CD4-positive, alpha-beta T cell (primary cell): ENCODE measurements at regions not wholly inside any gene's neighbourhood (a gene's known extent, or its start where the extent isn't known, plus 50 kb on each side); places are given as distances from the start of the nearest gene placed in this dataset.

ENCODE experiments used
- ATAC-seq: fragments of 200-7000 bp; cut with Tn5 transposase; one replicate; pipeline ENCODE4 v1.10.0; 2022; ENCODE audit warnings: mild to moderate bottlenecking; ENCODE audit not compliant: poor library complexity
- CTCF ChIA-PET: fragments of 350-600 bp; sonication (Branson Sonifier 250); formaldehyde crosslinking; loops from one replicate; lab custom pipeline; 2021; ENCODE audit warnings: antibody characterized with exemption, inconsistent platforms; lab: Charles Lee
- POLR2A ChIA-PET: fragments of 350-600 bp; sonication (Branson Sonifier 250); formaldehyde crosslinking; loops from one replicate; lab custom pipeline; 2021; ENCODE audit warnings: antibody characterized with exemption, inconsistent platforms; lab: Charles Lee
- DNase-seq, 14 experiments: peaks; one replicate each; pipeline ENCODE4 v3.0.0-alpha.2; 2013 to 2020; ENCODE audit warnings: mixed read lengths in 2 of 14
- H3K27ac ChIP-seq, 2 donors: one replicate each; pipeline versions ENCODE4 v1.5.1 to v1.7.0; 2013; ENCODE audit warnings: low read length in 2 of 2, low read depth in 1 of 2, mild to moderate bottlenecking in 1 of 2
- H3K27me3 ChIP-seq, 2 experiments: 1 replicate in 1 of 2; 2 replicates in 1 of 2; pipeline versions ENCODE4 v1.6.1 to v1.7.0; 2013; ENCODE audit warnings: low read length in 2 of 2, control low read depth in 1 of 2, mild to moderate bottlenecking in 1 of 2, moderate library complexity in 1 of 2; ENCODE audit not compliant: insufficient read depth in 2 of 2, control insufficient read depth in 1 of 2
- H3K36me3 ChIP-seq: one replicate; pipeline ENCODE4 v1.6.1; 2013; ENCODE audit warnings: low read length, control low read depth; ENCODE audit not compliant: insufficient read depth
- H3K4me1 ChIP-seq: one replicate; pipeline ENCODE4 v1.6.1; 2013; ENCODE audit warnings: low read length, control low read depth; ENCODE audit not compliant: insufficient read depth
- H3K4me3 ChIP-seq: one replicate; pipeline ENCODE4 v1.5.1; 2013; ENCODE audit warnings: mild to moderate bottlenecking, low read length, moderate library complexity
- H3K9me3 ChIP-seq, 2 experiments: 1 replicate in 1 of 2; 2 replicates in 1 of 2; pipeline versions ENCODE4 v1.6.1 to v1.7.0; 2013; ENCODE audit warnings: low read length in 2 of 2, mild to moderate bottlenecking in 2 of 2, control low read depth in 1 of 2, moderate library complexity in 1 of 2; ENCODE audit not compliant: control insufficient read depth in 1 of 2, insufficient read depth in 1 of 2
- H3K27ac Mint-ChIP-seq: one replicate; pipeline ENCODE4 v1.8.0; 2020; ENCODE audit warnings: mixed read lengths
- H3K27me3 Mint-ChIP-seq: one replicate; pipeline ENCODE4 v1.8.0; 2021; ENCODE audit warnings: mixed read lengths
- H3K36me3 Mint-ChIP-seq: one replicate; pipeline ENCODE4 v1.8.0; 2021; ENCODE audit warnings: low read depth, mixed read lengths
- H3K4me1 Mint-ChIP-seq: one replicate; pipeline ENCODE4 v1.8.0; 2021; ENCODE audit warnings: low read depth, mixed read lengths
- H3K4me3 Mint-ChIP-seq: one replicate; pipeline ENCODE4 v1.8.0; 2020; ENCODE audit warnings: mild to moderate bottlenecking, mixed read lengths
- H3K9me3 Mint-ChIP-seq: one replicate; pipeline ENCODE4 v1.8.0; 2020; ENCODE audit warnings: mixed read lengths
- intact Hi-C, 2 experiments: fragments of 100-400 bp; cut with DNase I in 1 of 2; cut with micrococcal nuclease in 1 of 2; formaldehyde crosslinking; loops; one replicate each; pipeline versions ENCODE4 v1.15.1 to v1.9.0; 2023 to 2025; cut with DNase I, micrococcal nuclease
- TF ChIP-seq, protein P1 (sequence below): fragments of 200-600 bp; IDR thresholded peaks from one replicate; pipeline ENCODE4 v1.8.0; 2022; ENCODE audit warnings: antibody characterized with exemption, mild to moderate bottlenecking

DNA sequence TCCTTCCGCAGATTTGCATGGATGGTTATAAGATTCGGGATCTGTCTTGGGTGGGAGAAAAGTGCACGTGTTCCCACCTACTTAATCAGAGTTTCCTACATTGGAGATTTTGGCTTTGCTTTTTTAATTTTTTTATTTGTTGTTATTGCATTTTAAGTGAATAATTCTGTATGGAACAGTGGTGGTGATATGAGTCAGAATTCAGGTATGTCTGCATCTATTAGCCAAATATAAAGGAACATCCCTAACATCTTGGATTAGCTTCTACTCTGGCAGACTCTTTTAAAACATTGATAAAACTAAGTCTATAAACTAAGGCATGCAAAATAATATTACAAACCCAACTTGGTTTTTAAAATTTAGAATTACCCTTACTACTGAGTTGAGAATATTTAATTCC lies 659.8 kb upstream of the EPHA5 start:
- Mint-ChIP-seq H3K27me3 (no peaks in the 10 kb centered on the region), H3K27ac (no peak overlapping the region), H3K9me3 (no peaks in the 10 kb centered on the region), H3K36me3 (no peaks in the 10 kb centered on the region), H3K4me3 (no peak overlapping the region), H3K4me1 (no peaks in the 10 kb centered on the region)
- ATAC-seq (no peak), DNase-seq (no peak)
- H3K36me3 ChIP-seq, result no peaks in the 10 kb centered on the region
- TF ChIP-seq, protein P1, sequence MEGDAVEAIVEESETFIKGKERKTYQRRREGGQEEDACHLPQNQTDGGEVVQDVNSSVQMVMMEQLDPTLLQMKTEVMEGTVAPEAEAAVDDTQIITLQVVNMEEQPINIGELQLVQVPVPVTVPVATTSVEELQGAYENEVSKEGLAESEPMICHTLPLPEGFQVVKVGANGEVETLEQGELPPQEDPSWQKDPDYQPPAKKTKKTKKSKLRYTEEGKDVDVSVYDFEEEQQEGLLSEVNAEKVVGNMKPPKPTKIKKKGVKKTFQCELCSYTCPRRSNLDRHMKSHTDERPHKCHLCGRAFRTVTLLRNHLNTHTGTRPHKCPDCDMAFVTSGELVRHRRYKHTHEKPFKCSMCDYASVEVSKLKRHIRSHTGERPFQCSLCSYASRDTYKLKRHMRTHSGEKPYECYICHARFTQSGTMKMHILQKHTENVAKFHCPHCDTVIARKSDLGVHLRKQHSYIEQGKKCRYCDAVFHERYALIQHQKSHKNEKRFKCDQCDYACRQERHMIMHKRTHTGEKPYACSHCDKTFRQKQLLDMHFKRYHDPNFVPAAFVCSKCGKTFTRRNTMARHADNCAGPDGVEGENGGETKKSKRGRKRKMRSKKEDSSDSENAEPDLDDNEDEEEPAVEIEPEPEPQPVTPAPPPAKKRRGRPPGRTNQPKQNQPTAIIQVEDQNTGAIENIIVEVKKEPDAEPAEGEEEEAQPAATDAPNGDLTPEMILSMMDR, result no peak
- ChIA-PET POLR2A (no interaction called here), CTCF (no interaction called here)
- no peaks in the 10 kb centered on the region for H3K4me1 ChIP-seq
- H3K27ac ChIP-seq, result no peak overlapping the region
- intact Hi-C loops, result no loop called here
- no peaks in the 10 kb centered on the region for H3K9me3 ChIP-seq
- no peak overlapping the region for H3K4me3 ChIP-seq
- no peaks in the 10 kb centered on the region for H3K27me3 ChIP-seq

DNA sequence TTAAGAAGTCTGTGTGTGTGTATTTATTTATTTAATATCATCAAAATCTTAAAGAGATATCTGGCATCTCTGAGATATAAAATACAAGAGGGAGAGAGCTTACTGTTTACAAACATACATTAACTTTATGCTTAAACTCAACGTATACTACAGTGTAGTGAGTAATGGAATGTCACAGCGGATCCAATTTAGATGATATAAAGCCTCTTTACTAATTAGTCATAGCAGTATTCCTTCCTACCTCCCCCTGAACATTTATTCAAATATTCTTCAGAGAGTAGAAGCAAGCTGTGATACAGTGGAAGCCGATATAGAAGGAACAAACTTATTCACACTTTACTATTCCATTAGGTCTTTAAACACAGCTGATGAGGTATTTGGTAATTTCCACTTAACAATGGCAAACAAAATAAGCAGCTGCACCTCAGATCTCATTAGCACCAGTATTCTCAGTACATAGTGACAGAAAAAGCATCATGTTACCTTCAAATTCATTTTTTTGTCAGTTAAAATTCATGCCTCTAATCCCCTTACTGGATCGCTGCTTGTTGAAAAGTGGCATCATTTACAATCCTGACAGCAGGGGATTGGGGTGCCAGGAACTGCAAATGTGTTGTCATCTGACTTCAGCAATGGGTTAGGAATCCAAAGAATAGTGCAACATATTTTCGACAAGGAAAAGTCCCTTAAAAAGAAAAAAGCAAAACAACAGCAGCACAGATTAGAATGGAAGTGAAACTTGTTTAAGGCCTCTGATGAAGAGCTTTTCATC lies 658.7 kb upstream of the EPHA5 start:
- Histone ChIP-seq H3K4me1 (no peaks in the 10 kb centered on the region), H3K27me3 (no peaks in the 10 kb centered on the region), H3K9me3 (peaks cover 0 to 1% of the 10 kb centered on the region in 2 experiments), H3K4me3 (no peak overlapping the region), H3K27ac (no peak overlapping the region), H3K36me3 (no peaks in the 10 kb centered on the region)
- intact Hi-C loops, result no loop called here
- no peak for ATAC-seq
- TF ChIP-seq, protein P1, result no peak
- H3K9me3 Mint-ChIP-seq, result no peaks in the 10 kb centered on the region
- H3K27ac Mint-ChIP-seq, result no peak overlapping the region
- no peak overlapping the region for H3K4me3 Mint-ChIP-seq
- DNase-seq, result no peak
- ChIA-PET POLR2A (no interaction called here), CTCF (no interaction called here)
- H3K36me3 Mint-ChIP-seq, result no peaks in the 10 kb centered on the region
- no peaks in the 10 kb centered on the region for H3K27me3 Mint-ChIP-seq
- H3K4me1 Mint-ChIP-seq, result no peaks in the 10 kb centered on the region

DNA sequence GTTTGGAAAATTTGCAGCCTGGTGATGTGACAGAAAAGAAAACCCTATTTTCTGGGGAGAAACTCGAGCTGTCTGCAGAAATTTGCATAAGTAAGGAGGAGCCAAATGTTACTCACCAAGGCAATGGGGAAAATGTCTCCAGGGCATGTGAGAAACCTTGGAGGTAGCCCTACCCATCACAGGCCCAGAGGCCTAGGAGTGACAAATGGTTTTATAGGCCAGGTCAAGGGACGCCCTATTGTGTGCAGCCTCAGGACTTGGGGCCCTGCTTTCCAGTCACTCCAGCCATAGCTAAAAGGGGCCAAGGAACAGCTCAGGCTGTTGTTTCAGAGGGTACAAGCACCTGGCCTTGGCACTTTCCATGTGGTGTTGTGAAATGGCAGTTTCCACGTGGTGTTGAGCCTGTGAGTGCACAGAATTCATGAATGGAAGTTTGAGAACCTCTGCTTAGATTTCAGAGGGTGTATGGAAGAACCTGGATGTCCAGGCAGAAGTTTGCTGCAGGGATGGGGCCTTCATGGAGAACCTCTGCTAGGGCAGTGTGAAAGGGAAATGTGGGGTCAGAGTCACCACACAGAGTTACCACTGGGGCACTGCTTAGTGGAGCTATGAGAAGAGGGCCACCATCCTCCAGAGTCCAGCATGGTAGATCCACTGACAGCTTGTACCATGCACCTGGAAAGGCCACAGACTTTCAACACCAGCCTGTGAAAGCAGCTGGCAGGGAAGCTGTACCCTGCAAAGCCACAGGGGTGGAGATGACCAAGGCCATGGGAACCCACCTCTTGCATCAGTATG lies 637.6 kb upstream of the EPHA5 start:
- DNase-seq, result no peak
- H3K4me1 ChIP-seq, result no peaks in the 10 kb centered on the region
- no peaks in the 10 kb centered on the region for H3K4me1 Mint-ChIP-seq
- TF ChIP-seq, protein P1, result no peak
- no peak overlapping the region for H3K27ac ChIP-seq
- H3K36me3 ChIP-seq, result no peaks in the 10 kb centered on the region
- peaks cover 17% of the 10 kb centered on the region for H3K9me3 Mint-ChIP-seq
- ChIA-PET POLR2A (no interaction called here), CTCF (no interaction called here)
- H3K4me3 ChIP-seq, result no peak overlapping the region
- ATAC-seq, result no peak
- intact Hi-C loops, result no loop called here
- H3K9me3 ChIP-seq, result peaks cover 4 to 6% of the 10 kb centered on the region in 2 experiments
- H3K27ac Mint-ChIP-seq, result no peak overlapping the region
- H3K36me3 Mint-ChIP-seq, result no peaks in the 10 kb centered on the region
- no peaks in the 10 kb centered on the region for H3K27me3 Mint-ChIP-seq
- no peaks in the 10 kb centered on the region for H3K27me3 ChIP-seq
- H3K4me3 Mint-ChIP-seq, result no peak overlapping the region
